Right atrium auricular region (tissue), 2 donors: ENCODE measurements at regions not wholly inside any gene's neighbourhood (a gene's known extent, or its start where the extent isn't known, plus 50 kb on each side); places are given as distances from the start of the nearest gene placed in this dataset.

Source experiments
- DNase-seq: peaks from one replicate; pipeline ENCODE4 v3.0.0-alpha.2; 2019; ENCODE audit warnings: low spot score
- H3K27ac ChIP-seq, 2 donors: fragments of 200-600 bp; sonication (generic); 1 replicate in 1 of 2; 2 replicates in 1 of 2; pipeline ENCODE4 v1.5.1; 2016 to 2019
- H3K27me3 ChIP-seq, 2 donors: fragments of 200-600 bp; sonication (generic); one replicate each; pipeline versions ENCODE4 v1.5.1 to v1.6.0; 2017 to 2019
- H3K36me3 ChIP-seq: fragments of 200-600 bp; sonication (generic); one replicate; pipeline ENCODE4 v1.5.1; 2016
- H3K4me1 ChIP-seq, 2 donors: fragments of 200-600 bp; sonication (generic); one replicate each; pipeline versions ENCODE4 v1.5.1 to v1.6.0; 2017 to 2019
- H3K4me3 ChIP-seq, 2 donors: fragments of 200-600 bp; sonication (generic); 1 replicate in 1 of 2; 2 replicates in 1 of 2; pipeline ENCODE4 v1.5.1; 2017 to 2019; ENCODE audit warnings: mild to moderate bottlenecking in 1 of 2, moderate library complexity in 1 of 2
- H3K9me3 ChIP-seq, 2 donors: fragments of 200-600 bp; sonication (generic); one replicate each; pipeline ENCODE4 v1.5.1; 2019
- CTCF ChIP-seq, 2 donors: fragments of 200-600 bp; sonication (generic); IDR thresholded peaks; one replicate each; pipeline ENCODE4 v1.5.1; 2019; ENCODE audit warnings: antibody characterized with exemption in 2 of 2

GRCh38 chr1:221880182-221880581 is 138.3 kb upstream of the DUSP10 start:
- Histone ChIP-seq H3K27me3 (no peaks in the 10 kb centered on the region), H3K4me1 (no peaks in the 10 kb centered on the region), H3K4me3 (no peak overlapping the region), H3K9me3 (no peaks in the 10 kb centered on the region), H3K36me3 (no peaks in the 10 kb centered on the region), H3K27ac (no peak overlapping the region)
- TF ChIP-seq CTCF (IDR thresholded peaks at IDR 0.05): no peak
- no peak for DNase-seq

- no peak for TF ChIP-seq CTCF (IDR thresholded peaks at IDR 0.05)
Measured at GRCh38 chr1:221878134-221878533, 136.2 kb upstream of the DUSP10 start.

GRCh38 chr1:221877311-221877710 is 135.4 kb upstream of the DUSP10 start:
- TF ChIP-seq CTCF (IDR thresholded peaks at IDR 0.05): no peak

More at GRCh38 chr1:221878134-221878533, 136.2 kb upstream of the DUSP10 start:
- Histone ChIP-seq H3K4me1 (no peaks in the 10 kb centered on the region), H3K36me3 (no peaks in the 10 kb centered on the region), H3K27me3 (no peaks in the 10 kb centered on the region), H3K4me3 (no peak overlapping the region), H3K27ac (no peak overlapping the region), H3K9me3 (no peaks in the 10 kb centered on the region)
- DNase-seq: no peak

GRCh38 chr1:221875004-221875330 is 133.1 kb upstream of the DUSP10 start:
- no peak for DNase-seq
- no peaks in the 10 kb centered on the region for H3K36me3 ChIP-seq
- TF ChIP-seq CTCF (IDR thresholded peaks at IDR 0.05): no peak

More at GRCh38 chr1:221877311-221877710, 135.4 kb upstream of the DUSP10 start:
- DNase-seq: no peak
- H3K27ac ChIP-seq: no peak overlapping the region
- H3K27me3 ChIP-seq: no peaks in the 10 kb centered on the region
- no peak overlapping the region for H3K4me3 ChIP-seq
- H3K4me1 ChIP-seq: no peaks in the 10 kb centered on the region
- H3K36me3 ChIP-seq: no peaks in the 10 kb centered on the region
- H3K9me3 ChIP-seq: no peaks in the 10 kb centered on the region

GRCh38 chr1:221874285-221875003 is 132.6 kb upstream of the DUSP10 start:
- no peaks in the 10 kb centered on the region for H3K4me1 ChIP-seq
- H3K9me3 ChIP-seq: no peaks in the 10 kb centered on the region
- H3K4me3 ChIP-seq: no peak overlapping the region
- no peaks in the 10 kb centered on the region for H3K27me3 ChIP-seq
- H3K27ac ChIP-seq: no peak overlapping the region
- no peaks in the 10 kb centered on the region for H3K36me3 ChIP-seq
- TF ChIP-seq CTCF (IDR thresholded peaks at IDR 0.05): no peak
- no peak for DNase-seq

More at GRCh38 chr1:221875004-221875330, 133.1 kb upstream of the DUSP10 start:
- H3K4me3 ChIP-seq: no peak overlapping the region
- H3K9me3 ChIP-seq: no peaks in the 10 kb centered on the region
- H3K27me3 ChIP-seq: no peaks in the 10 kb centered on the region
- H3K4me1 ChIP-seq: no peaks in the 10 kb centered on the region
- H3K27ac ChIP-seq: no peak overlapping the region

GRCh38 chr1:221873673-221874072 is 131.8 kb upstream of the DUSP10 start:
- TF ChIP-seq CTCF (IDR thresholded peaks at IDR 0.05): no peak
- no peaks in the 10 kb centered on the region for H3K36me3 ChIP-seq
- no peak overlapping the region for H3K27ac ChIP-seq
- no peaks in the 10 kb centered on the region for H3K27me3 ChIP-seq
- no peak overlapping the region for H3K4me3 ChIP-seq
- no peak for DNase-seq
- no peaks in the 10 kb centered on the region for H3K4me1 ChIP-seq
- no peaks in the 10 kb centered on the region for H3K9me3 ChIP-seq
